ENCODE measurements at regions not wholly inside any gene's neighbourhood (a gene's known extent, or its start where the extent isn't known, plus 50 kb on each side); places are given as distances from the start of the nearest gene placed in this dataset.

GRCh38 chr11:119520966-119521365 is 98.0 kb upstream of the THY1 start:
- no peak for DNase-seq (ENCODE audit: low read depth)
- no peak for TF ChIP-seq CTCF (IDR thresholded peaks at IDR 0.05; ENCODE audit: control insufficient read depth, extremely low read depth, insufficient read depth)

GRCh38 chr11:119520400-119520799 is 97.4 kb upstream of the THY1 start:
- no peak overlapping the region for H3K4me3 ChIP-seq (ENCODE audit: low read depth, low read length)
- DNase-seq (ENCODE audit: low read depth) = no peak
- no peak for TF ChIP-seq CTCF (IDR thresholded peaks at IDR 0.05; ENCODE audit: control insufficient read depth, extremely low read depth, insufficient read depth)

More at GRCh38 chr11:119520966-119521365, 98.0 kb upstream of the THY1 start:
- no peak overlapping the region for H3K4me3 ChIP-seq (ENCODE audit: low read depth, low read length)

GRCh38 chr11:119519796-119520195 is 96.8 kb upstream of the THY1 start:
- H3K4me3 ChIP-seq (ENCODE audit: low read depth, low read length) = no peak overlapping the region
- TF ChIP-seq CTCF (IDR thresholded peaks at IDR 0.05; ENCODE audit: control insufficient read depth, extremely low read depth, insufficient read depth) = no peak
- DNase-seq (ENCODE audit: low read depth) = no peak

GRCh38 chr11:119518746-119519730 is 96.1 kb upstream of the THY1 start:
- peak; percentile 25 for DNase-seq (ENCODE audit: low read depth)
- TF ChIP-seq CTCF (IDR thresholded peaks at IDR 0.05; ENCODE audit: control insufficient read depth, extremely low read depth, insufficient read depth) = no peak
- H3K4me3 ChIP-seq (ENCODE audit: low read depth, low read length) = no peak overlapping the region

GRCh38 chr11:119515771-119516400 is 92.9 kb upstream of the THY1 start:
- DNase-seq (ENCODE audit: low read depth) = no peak
- no peak overlapping the region for H3K4me3 ChIP-seq (ENCODE audit: low read depth, low read length)
- no peak for TF ChIP-seq CTCF (IDR thresholded peaks at IDR 0.05; ENCODE audit: control insufficient read depth, extremely low read depth, insufficient read depth)

GRCh38 chr11:119513806-119514170 is 90.8 kb upstream of the THY1 start:
- TF ChIP-seq CTCF (IDR thresholded peaks at IDR 0.05; ENCODE audit: control insufficient read depth, extremely low read depth, insufficient read depth) = no peak
- DNase-seq (ENCODE audit: low read depth) = no peak
- H3K4me3 ChIP-seq (ENCODE audit: low read depth, low read length) = no peak overlapping the region

Measured in LNCaP clone FGC (cell line).